ENCODE measurements at regions not wholly inside any gene's neighbourhood (a gene's known extent, or its start where the extent isn't known, plus 50 kb on each side); places are given as distances from the start of the nearest gene placed in this dataset.

DNA sequence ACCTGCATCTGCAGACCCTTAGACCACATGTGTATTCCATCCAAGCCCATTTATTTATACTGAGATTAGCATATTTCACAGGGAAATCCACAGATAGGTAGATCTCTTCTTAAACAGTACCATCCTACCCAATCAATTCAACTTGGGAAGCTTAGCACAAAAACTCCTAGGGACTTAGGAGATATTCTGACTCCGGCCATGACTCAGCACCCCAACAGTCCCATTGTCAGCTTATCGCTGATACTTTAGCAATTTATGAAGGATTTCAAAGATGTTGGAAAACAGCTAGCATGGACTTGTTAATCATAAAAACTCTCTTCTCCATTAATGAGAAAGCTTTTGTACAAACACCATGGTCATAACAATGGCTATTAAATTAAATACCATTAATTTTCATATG is 236.2 kb upstream of the PREP start:
- DNase-seq = no peak

GRCh38 chr6:105633814-105634213 is 230.9 kb upstream of the PREP start:
- no peak for DNase-seq

GRCh38 chr6:105628156-105628860 is 225.4 kb upstream of the PREP start:
- no peak for DNase-seq

- no peak for DNase-seq
These were observed 223.6 kb upstream of the PREP start for GRCh38 chr6:105626295-105627158.

GRCh38 chr6:105624021-105624420 is 221.1 kb upstream of the PREP start:
- DNase-seq = no peak

DNA sequence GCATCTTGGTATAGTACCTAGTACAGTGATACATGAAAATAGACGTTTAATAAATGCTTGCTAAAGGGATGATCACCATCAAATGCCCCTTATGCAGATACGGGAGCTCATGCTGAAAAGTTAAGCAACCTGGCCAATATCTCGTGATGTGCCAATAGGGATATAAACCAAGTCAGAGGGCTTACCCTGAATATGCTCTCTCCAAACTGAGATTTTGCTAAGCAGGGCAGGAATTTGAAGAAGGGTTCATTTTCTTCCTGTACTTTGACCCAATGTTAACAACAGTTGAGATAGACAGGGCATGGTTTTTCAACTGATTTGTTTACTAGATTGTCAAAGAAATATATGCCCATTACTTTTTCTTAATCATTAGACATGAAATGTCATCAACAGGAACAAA is 219.3 kb upstream of the PREP start:
- DNase-seq = no peak

DNA sequence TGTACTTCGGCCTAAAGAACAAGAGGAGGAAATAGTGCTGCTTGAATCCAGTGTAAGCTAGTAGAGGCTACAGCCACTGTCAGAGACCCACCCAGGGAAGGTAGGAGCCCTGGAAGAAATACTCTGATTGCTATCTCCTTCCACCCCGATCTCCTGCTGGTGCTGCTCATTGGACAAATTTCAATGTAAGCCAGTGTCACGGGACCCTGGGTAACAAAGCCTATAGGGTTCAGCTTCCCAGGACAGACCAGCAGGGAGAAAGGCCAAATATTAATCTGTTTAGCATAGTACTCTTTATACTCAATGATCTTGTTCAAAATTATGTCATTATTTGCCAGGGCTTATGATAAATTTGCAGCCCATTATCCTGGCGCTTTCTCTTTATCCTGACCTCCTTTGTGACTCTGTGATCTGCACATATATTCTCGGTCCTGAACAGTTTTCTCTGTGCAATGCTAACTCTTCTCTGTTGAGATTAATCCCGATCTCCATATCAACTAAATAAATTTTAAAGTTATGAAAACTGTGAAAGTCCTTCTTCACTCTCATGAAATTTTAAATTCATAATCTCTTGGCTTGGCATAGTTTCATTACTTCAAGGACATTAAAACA is 218.8 kb upstream of the PREP start:
- no peak for DNase-seq

- no peak for DNase-seq
These were observed 218.0 kb upstream of the PREP start for GRCh38 chr6:105620878-105621277.

GRCh38 chr6:105619971-105620741 is 217.3 kb upstream of the PREP start:
- DNase-seq = no peak

GRCh38 chr6:105618247-105618646 is 215.4 kb upstream of the PREP start:
- DNase-seq = no peak

DNA sequence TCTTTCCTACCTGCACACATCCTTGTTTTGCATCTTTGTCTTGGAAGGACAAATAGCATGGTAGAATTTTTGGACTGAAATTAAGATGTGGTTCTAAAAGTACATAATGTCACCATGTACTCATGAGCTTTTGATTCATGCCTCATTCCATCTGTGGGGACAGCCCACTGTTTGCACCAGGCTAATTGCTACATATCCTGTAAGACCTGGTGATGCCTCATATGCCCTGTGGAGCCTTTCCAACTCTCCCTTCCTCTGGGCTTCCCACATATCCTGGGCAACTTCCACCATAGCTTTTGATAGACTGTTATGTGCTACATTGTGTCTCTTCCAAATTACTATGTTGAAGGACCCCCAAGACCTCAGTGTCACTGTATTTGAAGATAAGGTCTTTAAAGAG is 213.6 kb upstream of the PREP start:
- DNase-seq = no peak

DNA sequence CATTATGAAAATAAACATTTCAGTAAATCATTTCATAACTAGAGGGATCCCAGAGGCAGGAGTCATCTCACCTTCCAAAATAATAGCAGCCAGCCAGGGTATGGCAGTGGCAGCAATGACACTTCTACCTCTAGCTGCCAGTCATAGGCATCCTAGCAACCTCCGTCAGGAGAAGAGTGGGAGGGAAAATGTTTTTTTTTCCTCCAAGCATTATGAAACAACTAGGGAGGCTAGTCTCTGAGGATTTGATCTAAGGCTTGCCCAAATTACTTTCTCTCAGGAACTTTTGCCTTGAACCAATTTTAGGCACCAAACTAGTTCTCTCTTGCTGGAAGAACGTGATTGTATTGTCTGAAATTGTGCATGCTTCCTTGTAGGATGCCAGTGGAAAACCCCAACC is 208.7 kb upstream of the PREP start:
- no peak for DNase-seq

DNA sequence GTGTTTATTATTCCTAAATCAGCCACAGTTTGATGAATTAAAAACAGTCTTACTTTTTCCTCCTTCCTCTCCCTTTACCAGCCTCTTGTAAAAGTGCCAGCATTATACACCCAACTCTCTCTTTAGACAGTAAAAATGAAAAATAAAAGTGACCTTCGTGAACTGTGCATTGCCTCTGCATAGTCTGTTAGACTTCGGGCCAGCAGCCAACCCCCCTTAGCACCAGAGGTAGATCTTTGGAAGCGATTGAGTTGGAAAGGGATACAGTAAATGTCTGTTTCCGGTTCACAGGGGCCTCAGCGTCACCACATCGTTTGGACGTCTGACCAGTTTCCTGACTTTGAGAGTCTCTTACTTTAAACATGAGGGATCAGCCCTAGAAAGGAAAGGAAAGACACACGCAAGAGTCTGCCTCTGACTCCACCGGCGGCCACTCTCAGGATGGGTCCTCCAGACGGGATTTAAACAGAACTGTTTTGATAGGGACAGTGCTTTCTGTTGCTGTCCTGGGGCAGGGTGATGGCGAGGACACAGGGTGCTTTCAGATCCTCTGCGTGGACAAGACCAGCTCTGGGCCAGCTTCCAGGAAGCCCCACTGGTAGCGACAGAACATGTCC is 206.6 kb upstream of the PREP start:
- DNase-seq = no peak

DNA sequence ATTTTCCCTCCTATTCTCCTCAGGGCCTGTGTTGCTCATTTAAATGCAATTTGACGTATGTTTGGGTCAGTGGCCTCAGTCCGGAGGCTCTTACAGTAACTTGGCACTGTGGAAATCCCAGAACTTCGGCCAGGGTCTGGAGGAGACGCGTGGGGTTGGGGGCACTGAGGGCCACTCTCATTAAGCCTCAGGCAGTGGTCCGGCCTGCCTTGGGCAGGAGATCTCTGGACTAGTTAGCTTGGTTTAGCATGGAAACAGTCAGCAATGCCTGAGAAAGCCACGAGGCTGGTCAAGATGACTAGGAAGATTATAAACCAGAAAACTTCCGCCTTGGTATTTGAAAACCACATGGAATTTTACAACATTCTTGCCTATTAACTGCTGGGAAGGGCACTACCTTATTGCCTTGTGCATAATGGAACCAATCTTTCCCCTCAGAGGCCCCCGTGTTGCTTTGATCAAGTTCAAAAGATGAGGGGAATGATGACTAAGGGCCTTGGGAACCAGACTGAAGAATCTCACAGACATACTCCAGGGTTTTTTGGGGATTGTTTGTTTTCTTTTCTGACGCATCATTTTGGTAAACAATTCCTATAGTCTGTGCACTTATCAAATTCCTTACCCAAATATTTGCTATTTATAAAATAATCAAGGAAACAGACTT is 206.0 kb upstream of the PREP start:
- DNase-seq = no peak

- DNase-seq = no peak
These were observed 205.0 kb upstream of the PREP start for GRCh38 chr6:105607636-105608621.

GRCh38 chr6:105606831-105607463 is 204.1 kb upstream of the PREP start:
- DNase-seq = no peak

DNA sequence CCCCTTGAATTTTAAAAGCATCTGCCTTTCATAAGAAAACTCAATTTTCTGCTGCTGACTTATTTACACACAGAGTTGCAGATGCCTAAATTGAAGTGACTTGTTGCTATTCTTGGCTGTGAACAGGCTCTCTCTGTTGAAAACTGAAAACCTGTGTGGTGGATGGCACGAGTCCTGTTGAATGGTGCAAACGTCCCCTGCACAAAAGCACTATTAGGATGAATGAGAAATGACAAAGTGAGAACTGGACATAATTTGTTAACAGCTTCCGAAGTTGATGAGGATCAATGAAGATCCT is 201.7 kb upstream of the PREP start:
- DNase-seq = no peak

DNA sequence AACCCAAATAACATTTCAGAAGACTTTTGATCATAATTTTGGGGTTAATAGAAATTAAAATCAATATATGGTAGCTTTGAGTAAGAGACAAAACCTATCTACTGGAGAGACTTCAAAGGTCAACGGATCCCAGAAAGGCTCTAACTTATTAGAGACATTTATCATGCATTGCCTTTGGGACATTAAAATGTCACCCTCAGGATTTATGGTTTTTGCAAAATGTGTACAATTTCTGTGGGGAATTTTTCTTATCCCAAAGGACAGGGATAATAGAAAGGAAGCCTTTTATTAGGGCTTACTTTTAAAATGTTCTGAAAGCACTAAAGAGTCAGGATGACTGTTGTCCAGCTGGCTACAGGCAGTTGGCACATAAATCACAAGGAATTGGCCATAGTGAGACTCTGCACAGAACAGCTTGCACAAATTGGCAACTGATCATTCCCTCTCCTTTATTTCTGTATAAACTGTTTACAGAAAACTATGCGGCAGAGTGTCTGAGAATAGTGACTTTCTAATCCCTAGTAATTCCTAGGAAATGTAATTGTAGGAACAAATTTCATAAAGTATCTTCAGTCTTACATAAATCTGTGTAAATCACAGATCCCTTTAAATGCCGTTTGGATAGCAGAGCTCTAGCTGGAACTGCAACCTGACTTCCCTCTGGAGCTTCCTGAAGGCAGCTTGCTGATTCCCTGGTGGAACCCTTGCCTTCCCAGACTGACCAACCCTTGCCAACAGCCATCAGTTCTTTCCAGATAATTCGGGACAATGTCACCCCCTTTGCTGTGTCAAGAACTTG is 201.1 kb upstream of the PREP start:
- no peak for DNase-seq

GRCh38 chr6:105601541-105602236 is 198.8 kb upstream of the PREP start:
- DNase-seq = no peak

All from stimulated activated naive CD4-positive, alpha-beta T cell (primary cell).